ENCODE measurements at regions not wholly inside any gene's neighbourhood (a gene's known extent, or its start where the extent isn't known, plus 50 kb on each side); places are given as distances from the start of the nearest gene placed in this dataset.
A peak's percentile ranks its signal among the peaks of the same experiment; 100 is the strongest.

DNA sequence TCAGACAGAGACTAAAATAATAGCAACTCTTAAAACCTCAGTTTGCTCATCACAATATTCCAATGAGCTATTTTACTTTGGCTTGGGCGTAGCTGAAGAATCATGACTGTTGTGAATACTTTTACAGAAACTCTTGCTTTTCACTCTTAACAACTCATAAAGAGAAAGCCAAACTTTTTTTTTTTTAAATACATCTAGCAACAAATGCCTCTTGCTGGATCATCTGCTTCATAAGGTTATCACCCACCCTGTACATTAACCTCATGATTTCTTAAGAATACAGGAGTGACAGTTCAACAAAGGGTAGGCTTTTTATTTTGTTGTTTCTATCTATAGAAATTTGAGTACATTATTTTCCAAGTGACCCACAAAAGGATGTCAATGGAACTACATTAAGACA is 307.4 kb upstream of the DDHD1 start:
- no peak overlapping the region for H3K9ac ChIP-seq (ENCODE audit: extremely low read depth, low read length, poor library complexity, severe bottlenecking)
- peaks cover 26% of the 10 kb centered on the region for H3K4me1 Mint-ChIP-seq
- DNase-seq = no peak
- H3K4me3 ChIP-seq (ENCODE audit: low read length) = no peak overlapping the region
- no peaks in the 10 kb centered on the region for H3K27me3 Mint-ChIP-seq (ENCODE audit: insufficient read depth)
- TF ChIP-seq, protein P1, sequence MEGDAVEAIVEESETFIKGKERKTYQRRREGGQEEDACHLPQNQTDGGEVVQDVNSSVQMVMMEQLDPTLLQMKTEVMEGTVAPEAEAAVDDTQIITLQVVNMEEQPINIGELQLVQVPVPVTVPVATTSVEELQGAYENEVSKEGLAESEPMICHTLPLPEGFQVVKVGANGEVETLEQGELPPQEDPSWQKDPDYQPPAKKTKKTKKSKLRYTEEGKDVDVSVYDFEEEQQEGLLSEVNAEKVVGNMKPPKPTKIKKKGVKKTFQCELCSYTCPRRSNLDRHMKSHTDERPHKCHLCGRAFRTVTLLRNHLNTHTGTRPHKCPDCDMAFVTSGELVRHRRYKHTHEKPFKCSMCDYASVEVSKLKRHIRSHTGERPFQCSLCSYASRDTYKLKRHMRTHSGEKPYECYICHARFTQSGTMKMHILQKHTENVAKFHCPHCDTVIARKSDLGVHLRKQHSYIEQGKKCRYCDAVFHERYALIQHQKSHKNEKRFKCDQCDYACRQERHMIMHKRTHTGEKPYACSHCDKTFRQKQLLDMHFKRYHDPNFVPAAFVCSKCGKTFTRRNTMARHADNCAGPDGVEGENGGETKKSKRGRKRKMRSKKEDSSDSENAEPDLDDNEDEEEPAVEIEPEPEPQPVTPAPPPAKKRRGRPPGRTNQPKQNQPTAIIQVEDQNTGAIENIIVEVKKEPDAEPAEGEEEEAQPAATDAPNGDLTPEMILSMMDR (conservative IDR thresholded peaks at IDR 0.05) = no peak
- H3K27ac Mint-ChIP-seq = no peak overlapping the region
- H3K9me3 Mint-ChIP-seq = peaks cover 2% of the 10 kb centered on the region
- no peaks in the 10 kb centered on the region for H3K27me3 ChIP-seq (ENCODE audit: control insufficient read depth, insufficient read depth, low read length, poor library complexity, severe bottlenecking)
- H3K9me3 ChIP-seq (ENCODE audit: control insufficient read depth, low read length) = peaks cover 6% of the 10 kb centered on the region
- H3K4me1 ChIP-seq (ENCODE audit: control insufficient read depth, insufficient read depth, low read length) = peaks cover 6% of the 10 kb centered on the region
- no peaks in the 10 kb centered on the region for H3K36me3 Mint-ChIP-seq (ENCODE audit: low read depth)
- no peak overlapping the region for H3K27ac ChIP-seq (ENCODE audit: low read depth, low read length)
- 97 to 100% methylated on average over 1 of the region's 1 CpG for WGBS, 2 experiments (ENCODE audit: insufficient coverage in 1 of 2, insufficient read length in 1 of 2)
- H3K36me3 ChIP-seq (ENCODE audit: control insufficient read depth, insufficient read depth, low read length) = no peaks in the 10 kb centered on the region
- H3K4me3 Mint-ChIP-seq = no peak overlapping the region

DNA sequence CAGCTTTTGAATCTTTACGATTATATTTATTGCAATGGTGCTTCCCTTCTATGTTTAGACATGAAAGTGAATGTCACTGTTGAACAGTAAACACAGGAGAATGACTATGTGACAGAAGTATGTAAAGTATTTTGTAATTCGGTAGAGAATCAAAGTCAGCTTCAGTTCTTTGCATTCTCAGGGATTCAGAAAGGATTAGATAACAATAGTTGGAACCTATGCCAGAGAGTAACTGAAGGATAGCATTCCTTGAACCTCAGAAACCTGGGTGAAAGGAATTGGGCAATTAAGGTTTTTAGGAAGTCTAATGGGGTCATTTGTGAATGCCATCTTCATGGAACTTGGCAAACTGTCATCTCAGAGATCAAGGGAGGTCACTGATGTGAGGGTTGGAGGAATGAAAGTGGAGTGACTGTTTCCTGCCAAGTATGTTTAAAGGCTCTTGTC is 305.3 kb upstream of the DDHD1 start:
- no peak overlapping the region for H3K4me3 ChIP-seq (ENCODE audit: low read length)
- no peak for DNase-seq
- Mint-ChIP-seq H3K4me3 (no peak overlapping the region), H3K4me1 (peaks cover 22% of the 10 kb centered on the region), H3K27me3 (ENCODE audit: insufficient read depth) (no peaks in the 10 kb centered on the region), H3K9me3 (no peaks in the 10 kb centered on the region), H3K36me3 (ENCODE audit: low read depth) (no peaks in the 10 kb centered on the region), H3K27ac (peak overlapping the region; percentile 48)
- no peaks in the 10 kb centered on the region for H3K27me3 ChIP-seq (ENCODE audit: control insufficient read depth, insufficient read depth, low read length, poor library complexity, severe bottlenecking)
- H3K9me3 ChIP-seq (ENCODE audit: control insufficient read depth, low read length) = no peaks in the 10 kb centered on the region
- 64 to 74% methylated on average over 2 of the region's 2 CpGs for WGBS, 2 experiments (ENCODE audit: insufficient coverage in 1 of 2, insufficient read length in 1 of 2)
- H3K36me3 ChIP-seq (ENCODE audit: control insufficient read depth, insufficient read depth, low read length) = no peaks in the 10 kb centered on the region
- H3K27ac ChIP-seq (ENCODE audit: low read depth, low read length) = no peak overlapping the region
- no peak overlapping the region for H3K9ac ChIP-seq (ENCODE audit: extremely low read depth, low read length, poor library complexity, severe bottlenecking)
- peaks cover 6% of the 10 kb centered on the region for H3K4me1 ChIP-seq (ENCODE audit: control insufficient read depth, insufficient read depth, low read length)
- TF ChIP-seq, protein P1 (conservative IDR thresholded peaks at IDR 0.05) = no peak

DNA sequence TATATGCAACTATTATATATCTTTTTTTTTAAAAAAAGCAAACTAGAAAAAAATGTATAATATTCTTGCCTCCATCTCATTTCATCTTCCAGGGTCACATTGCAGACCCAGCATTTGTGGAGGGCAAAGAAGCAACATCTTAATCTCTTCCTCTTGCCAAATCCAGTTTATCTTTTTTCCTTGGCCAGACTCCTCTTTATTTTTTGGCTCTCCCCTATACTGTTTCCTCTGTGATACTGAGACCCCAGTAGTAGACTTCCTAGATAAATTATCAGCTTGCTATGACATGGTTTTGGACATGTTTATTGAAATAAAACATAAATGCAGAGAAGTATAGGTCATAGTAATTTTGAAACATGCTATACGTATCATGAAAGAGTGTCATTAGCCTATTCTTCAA is 303.8 kb upstream of the DDHD1 start:
- Histone ChIP-seq H3K4me1 (ENCODE audit: control insufficient read depth, insufficient read depth, low read length) (peaks cover 3% of the 10 kb centered on the region), H3K9ac (ENCODE audit: extremely low read depth, low read length, poor library complexity, severe bottlenecking) (no peak overlapping the region), H3K27ac (ENCODE audit: low read depth, low read length) (no peak overlapping the region), H3K4me3 (ENCODE audit: low read length) (no peak overlapping the region), H3K27me3 (ENCODE audit: control insufficient read depth, insufficient read depth, low read length, poor library complexity, severe bottlenecking) (no peaks in the 10 kb centered on the region), H3K36me3 (ENCODE audit: control insufficient read depth, insufficient read depth, low read length) (no peaks in the 10 kb centered on the region), H3K9me3 (ENCODE audit: control insufficient read depth, low read length) (no peaks in the 10 kb centered on the region)
- no peak overlapping the region for H3K4me3 Mint-ChIP-seq
- 100% methylated on average over 1 of the region's 1 CpG; no CpG with 5 or more reads in 1 of the 2 experiments for WGBS, 2 experiments (ENCODE audit: insufficient coverage in 1 of 2, insufficient read length in 1 of 2)
- TF ChIP-seq, protein P1 (conservative IDR thresholded peaks at IDR 0.05) = no peak
- no peak overlapping the region for H3K27ac Mint-ChIP-seq
- no peaks in the 10 kb centered on the region for H3K9me3 Mint-ChIP-seq
- DNase-seq = no peak
- no peaks in the 10 kb centered on the region for H3K27me3 Mint-ChIP-seq (ENCODE audit: insufficient read depth)
- H3K36me3 Mint-ChIP-seq (ENCODE audit: low read depth) = no peaks in the 10 kb centered on the region
- H3K4me1 Mint-ChIP-seq = peaks cover 9% of the 10 kb centered on the region
